GM12878 (cell line): ENCODE measurements at regions not wholly inside any gene's neighbourhood (a gene's known extent, or its start where the extent isn't known, plus 50 kb on each side); places are given as distances from the start of the nearest gene placed in this dataset.

Source experiments
- ATAC-seq: fragments of 200-7000 bp; cut with Tn5 transposase; 3 replicates; pipeline ENCODE4 v1.9.1; 2020; ENCODE audit warnings: mild to moderate bottlenecking, moderate library complexity
- BruUV-seq: library from RNA; stranded (reverse); fragments of 400-500 nt; replicated peaks from 2 replicates; lab custom pipeline; 2021; lab: Mats Ljungman, UMichigan
- CTCF ChIA-PET: fragments of 300-600 bp; sonication (Branson Sonifier 250); formaldehyde crosslinking; extraction: SDS; loops from one replicate; lab custom pipeline; 2021; ENCODE audit warnings: inconsistent platforms; lab: Yijun Ruan, JAX
- POLR2A ChIA-PET: fragments of 350-600 bp; formaldehyde crosslinking; extraction: SDS; loops from one replicate; lab custom pipeline; 2021; ENCODE audit warnings: inconsistent platforms; lab: Charles Lee
- RAD21 ChIA-PET: fragments of 300-600 bp; sonication (Branson Sonifier 250); formaldehyde crosslinking; loops from one replicate; lab custom pipeline; 2023; ENCODE audit warnings: antibody characterized with exemption; ENCODE audit not compliant: unreplicated experiment; lab: Charles Lee
- SMC1A ChIA-PET: fragments of 300-600 bp; sonication (Branson Sonifier 250); formaldehyde crosslinking; loops from one replicate; lab custom pipeline; 2023; ENCODE audit not compliant: unreplicated experiment, uncharacterized antibody; lab: Charles Lee
- DNase-seq: peaks from one replicate; pipeline ENCODE4 v3.0.0-alpha.2; 2011; ENCODE audit warnings: low read depth, low spot score
- FAIRE-seq: peaks from 3 replicates; lab custom pipeline; 2011; peaks lifted over from hg19 to GRCh38; lab: Jason Lieb, UNC
- H2AFZ ChIP-seq: 2 replicates; pipeline ENCODE4 v1.6.0; 2011; ENCODE audit warnings: low read depth, low read length, control low read depth; ENCODE audit not compliant: control insufficient read depth
- H3K27ac ChIP-seq: 2 replicates; pipeline ENCODE4 v1.5.1; 2011; ENCODE audit warnings: control low read depth; ENCODE audit not compliant: control insufficient read depth, insufficient read depth
- H3K27me3 ChIP-seq, 2 experiments: replicated peaks in 1 of 2; 2 replicates each; pipeline versions ENCODE4 v1.6.0 to v1.6.1; 2011; ENCODE audit warnings: low read length in 1 of 2; ENCODE audit not compliant: control insufficient read depth in 2 of 2, insufficient read depth in 2 of 2
- H3K36me3 ChIP-seq, 2 experiments: 2 replicates each; pipeline ENCODE4 v1.5.1; 2011; ENCODE audit warnings: low read length in 1 of 2; ENCODE audit not compliant: control insufficient read depth in 2 of 2, insufficient read depth in 2 of 2
- H3K4me1 ChIP-seq: 2 replicates; pipeline ENCODE4 v1.6.1; 2011; ENCODE audit warnings: mild to moderate bottlenecking, low read length, moderate library complexity, mixed read lengths; ENCODE audit not compliant: control insufficient read depth, insufficient read depth
- H3K4me2 ChIP-seq: 2 replicates; pipeline ENCODE4 v1.6.0; 2011; ENCODE audit warnings: control low read depth; ENCODE audit not compliant: control insufficient read depth, insufficient read depth
- H3K4me3 ChIP-seq: fragments of 200-600 bp; sonication (generic); 2 replicates; pipeline ENCODE4 v1.5.1; 2016
- H3K79me2 ChIP-seq: 2 replicates; pipeline ENCODE4 v1.6.0; 2011; ENCODE audit warnings: low read length; ENCODE audit not compliant: control insufficient read depth, insufficient read depth
- H3K9ac ChIP-seq: 2 replicates; pipeline ENCODE4 v1.8.0; 2011; ENCODE audit warnings: low read length, control low read depth, mixed read lengths; ENCODE audit not compliant: control insufficient read depth, insufficient read depth
- H3K9me3 ChIP-seq: replicated peaks from 3 replicates; pipeline ENCODE4 v1.5.1; 2011; ENCODE audit warnings: mild to moderate bottlenecking, low read length; ENCODE audit not compliant: control insufficient read depth, insufficient read depth
- H4K20me1 ChIP-seq: 2 replicates; pipeline ENCODE4 v1.6.0; 2011; ENCODE audit not compliant: control insufficient read depth, insufficient read depth
- CHD4 ChIP-seq: fragments of 200-600 bp; sonication (generic); IDR thresholded peaks from 2 replicates; pipeline ENCODE4 v1.6.1; 2016; ENCODE audit warnings: mild to moderate bottlenecking
- CREM ChIP-seq: IDR thresholded peaks from 2 replicates; pipeline ENCODE4 v1.6.1; 2014; ENCODE audit warnings: antibody characterized with exemption, low read depth
- HDAC6 ChIP-seq: fragments of 200-600 bp; sonication (generic); IDR thresholded peaks from one replicate; pipeline ENCODE4 v1.8.0; 2017; ENCODE audit warnings: antibody characterized with exemption; ENCODE audit not compliant: unreplicated experiment
- JUND ChIP-seq: IDR thresholded peaks from 2 replicates; pipeline ENCODE4 v1.6.1; 2012; ENCODE audit warnings: low read depth, mild to moderate bottlenecking, low read length, improper control_type of control experiment, moderate library complexity
- KAT2A ChIP-seq: conservative IDR thresholded peaks from 2 replicates; pipeline ENCODE4 v1.6.1; 2011; ENCODE audit warnings: low read depth, low read length; ENCODE audit not compliant: control insufficient read depth
- NFIC ChIP-seq: IDR thresholded peaks from 2 replicates; pipeline ENCODE4 v1.6.1; 2012; ENCODE audit warnings: low read depth, mild to moderate bottlenecking, inconsistent platforms, low read length, moderate library complexity
- POLR2AphosphoS2 ChIP-seq: IDR thresholded peaks from 2 replicates; pipeline ENCODE4 v1.6.1; 2011; ENCODE audit warnings: low read depth, mild to moderate bottlenecking, low read length, improper control_type of control experiment, moderate library complexity
- RAD51 ChIP-seq: fragments of 450-650 bp; IDR thresholded peaks from 2 replicates; pipeline ENCODE4 v1.6.1; 2016; ENCODE audit warnings: moderate library complexity, mild to moderate bottlenecking, inconsistent platforms
- RELA ChIP-seq: fragments of 450-650 bp; IDR thresholded peaks from 2 replicates; pipeline ENCODE4 v1.8.0; 2014; ENCODE audit warnings: borderline replicate concordance; ENCODE audit not compliant: partially characterized antibody
- STAT1 ChIP-seq: fragments of 450-650 bp; conservative IDR thresholded peaks from 2 replicates; pipeline ENCODE4 v1.6.1; 2014; ENCODE audit warnings: antibody characterized with exemption, mild to moderate bottlenecking
- ZBED1 ChIP-seq: IDR thresholded peaks from 2 replicates; pipeline ENCODE4 v1.6.1; 2016; ENCODE audit warnings: borderline replicate concordance
- ZNF207 ChIP-seq: fragments of 450-650 bp; IDR thresholded peaks from 2 replicates; pipeline ENCODE4 v1.6.1; 2014; ENCODE audit warnings: antibody characterized with exemption, mild to moderate bottlenecking, borderline replicate concordance
- ZNF384 ChIP-seq: IDR thresholded peaks from 2 replicates; pipeline ENCODE4 v1.6.1; 2012; ENCODE audit warnings: low read depth, mild to moderate bottlenecking, low read length, improper control_type of control experiment, borderline replicate concordance
- in situ Hi-C: fragments of 300-500 bp; cut with MboI; formaldehyde crosslinking; loops from 9 replicates; pipeline ENCODE4 v1.14.3; 2018; ENCODE audit warnings: mixed read lengths
- intact Hi-C: fragments of 100-400 bp; cut with micrococcal nuclease; formaldehyde crosslinking; loops from one replicate; pipeline ENCODE4 v1.14.2; 2022; ENCODE audit not compliant: unreplicated experiment
- TF ChIP-seq, protein P1 (sequence below): IDR thresholded peaks from 2 replicates; pipeline ENCODE4 v1.6.1; 2012; ENCODE audit warnings: low read depth, low read length, improper control_type of control experiment
- TF ChIP-seq, protein P2 (sequence below): fragments of 150-350 bp; IDR thresholded peaks from 2 replicates; pipeline ENCODE4 v1.6.1; 2016; ENCODE audit warnings: low read depth, low read length
- TF ChIP-seq, protein P3 (sequence below): fragments of 450-650 bp; IDR thresholded peaks from 2 replicates; pipeline ENCODE4 v1.6.1; 2017; ENCODE audit warnings: mild to moderate bottlenecking

DNA sequence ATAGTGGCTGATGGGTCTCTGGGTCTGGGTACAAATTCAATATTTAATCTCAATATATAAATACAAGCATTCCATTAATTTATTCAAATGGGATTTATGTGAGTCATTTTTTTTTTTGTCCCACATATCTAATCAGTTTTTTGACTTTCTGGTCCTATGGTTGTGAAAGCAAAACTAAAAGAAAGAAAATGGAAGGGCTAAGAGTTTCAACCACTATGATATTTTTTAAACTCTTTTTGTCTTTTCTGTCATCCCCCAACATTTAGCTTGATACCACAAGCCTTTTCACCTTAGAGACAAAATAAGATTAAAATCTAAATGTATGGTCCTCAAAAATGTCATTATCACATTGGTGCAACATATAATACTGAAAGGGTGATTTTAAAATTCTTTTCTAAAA is 602.7 kb upstream of the CHRM3 start:
- DNase-seq (no peak), ATAC-seq (no peak), FAIRE-seq (no peak)
- intact Hi-C loops = no loop called here
- POLR2A ChIA-PET = no interaction called here
- H3K79me2 ChIP-seq = no peaks in the 10 kb centered on the region
- H4K20me1 ChIP-seq = no peaks in the 10 kb centered on the region
- H3K4me1 ChIP-seq = no peaks in the 10 kb centered on the region
- H3K9me3 ChIP-seq = no peaks in the 10 kb centered on the region
- RAD21 ChIA-PET = no interaction called here
- SMC1A ChIA-PET = interaction anchor here (1.5 kb wide), 1 partner anchor 13 kb away, joined by 3 read pairs; no protein-coding TSS in a partner anchor
- in situ Hi-C loops = no loop called here
- TF ChIP-seq ZNF384 (no peak), KAT2A (no peak), POLR2AphosphoS2 (no peak), RELA (no peak), ZNF207 (no peak), RAD51 (no peak), JUND (no peak), ZBED1 (no peak), NFIC (no peak), CREM (no peak), HDAC6 (no peak), STAT1 (no peak), CHD4 (no peak)
- TF ChIP-seq, protein P1, sequence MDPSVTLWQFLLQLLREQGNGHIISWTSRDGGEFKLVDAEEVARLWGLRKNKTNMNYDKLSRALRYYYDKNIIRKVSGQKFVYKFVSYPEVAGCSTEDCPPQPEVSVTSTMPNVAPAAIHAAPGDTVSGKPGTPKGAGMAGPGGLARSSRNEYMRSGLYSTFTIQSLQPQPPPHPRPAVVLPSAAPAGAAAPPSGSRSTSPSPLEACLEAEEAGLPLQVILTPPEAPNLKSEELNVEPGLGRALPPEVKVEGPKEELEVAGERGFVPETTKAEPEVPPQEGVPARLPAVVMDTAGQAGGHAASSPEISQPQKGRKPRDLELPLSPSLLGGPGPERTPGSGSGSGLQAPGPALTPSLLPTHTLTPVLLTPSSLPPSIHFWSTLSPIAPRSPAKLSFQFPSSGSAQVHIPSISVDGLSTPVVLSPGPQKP = no peak
- TF ChIP-seq, protein P2, sequence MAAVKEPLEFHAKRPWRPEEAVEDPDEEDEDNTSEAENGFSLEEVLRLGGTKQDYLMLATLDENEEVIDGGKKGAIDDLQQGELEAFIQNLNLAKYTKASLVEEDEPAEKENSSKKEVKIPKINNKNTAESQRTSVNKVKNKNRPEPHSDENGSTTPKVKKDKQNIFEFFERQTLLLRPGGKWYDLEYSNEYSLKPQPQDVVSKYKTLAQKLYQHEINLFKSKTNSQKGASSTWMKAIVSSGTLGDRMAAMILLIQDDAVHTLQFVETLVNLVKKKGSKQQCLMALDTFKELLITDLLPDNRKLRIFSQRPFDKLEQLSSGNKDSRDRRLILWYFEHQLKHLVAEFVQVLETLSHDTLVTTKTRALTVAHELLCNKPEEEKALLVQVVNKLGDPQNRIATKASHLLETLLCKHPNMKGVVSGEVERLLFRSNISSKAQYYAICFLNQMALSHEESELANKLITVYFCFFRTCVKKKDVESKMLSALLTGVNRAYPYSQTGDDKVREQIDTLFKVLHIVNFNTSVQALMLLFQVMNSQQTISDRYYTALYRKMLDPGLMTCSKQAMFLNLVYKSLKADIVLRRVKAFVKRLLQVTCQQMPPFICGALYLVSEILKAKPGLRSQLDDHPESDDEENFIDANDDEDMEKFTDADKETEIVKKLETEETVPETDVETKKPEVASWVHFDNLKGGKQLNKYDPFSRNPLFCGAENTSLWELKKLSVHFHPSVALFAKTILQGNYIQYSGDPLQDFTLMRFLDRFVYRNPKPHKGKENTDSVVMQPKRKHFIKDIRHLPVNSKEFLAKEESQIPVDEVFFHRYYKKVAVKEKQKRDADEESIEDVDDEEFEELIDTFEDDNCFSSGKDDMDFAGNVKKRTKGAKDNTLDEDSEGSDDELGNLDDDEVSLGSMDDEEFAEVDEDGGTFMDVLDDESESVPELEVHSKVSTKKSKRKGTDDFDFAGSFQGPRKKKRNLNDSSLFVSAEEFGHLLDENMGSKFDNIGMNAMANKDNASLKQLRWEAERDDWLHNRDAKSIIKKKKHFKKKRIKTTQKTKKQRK = no peak
- TF ChIP-seq, protein P3, sequence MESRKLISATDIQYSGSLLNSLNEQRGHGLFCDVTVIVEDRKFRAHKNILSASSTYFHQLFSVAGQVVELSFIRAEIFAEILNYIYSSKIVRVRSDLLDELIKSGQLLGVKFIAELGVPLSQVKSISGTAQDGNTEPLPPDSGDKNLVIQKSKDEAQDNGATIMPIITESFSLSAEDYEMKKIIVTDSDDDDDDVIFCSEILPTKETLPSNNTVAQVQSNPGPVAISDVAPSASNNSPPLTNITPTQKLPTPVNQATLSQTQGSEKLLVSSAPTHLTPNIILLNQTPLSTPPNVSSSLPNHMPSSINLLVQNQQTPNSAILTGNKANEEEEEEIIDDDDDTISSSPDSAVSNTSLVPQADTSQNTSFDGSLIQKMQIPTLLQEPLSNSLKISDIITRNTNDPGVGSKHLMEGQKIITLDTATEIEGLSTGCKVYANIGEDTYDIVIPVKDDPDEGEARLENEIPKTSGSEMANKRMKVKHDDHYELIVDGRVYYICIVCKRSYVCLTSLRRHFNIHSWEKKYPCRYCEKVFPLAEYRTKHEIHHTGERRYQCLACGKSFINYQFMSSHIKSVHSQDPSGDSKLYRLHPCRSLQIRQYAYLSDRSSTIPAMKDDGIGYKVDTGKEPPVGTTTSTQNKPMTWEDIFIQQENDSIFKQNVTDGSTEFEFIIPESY = no peak
- H3K9ac ChIP-seq = no peak overlapping the region
- BruUV-seq = no TSS peak
- no peaks in the 10 kb centered on the region for H3K36me3 ChIP-seq
- no peak overlapping the region for H2AFZ ChIP-seq
- H3K27ac ChIP-seq = no peak overlapping the region
- CTCF ChIA-PET = no interaction called here
- no peak overlapping the region for H3K4me3 ChIP-seq
- no peak overlapping the region for H3K4me2 ChIP-seq
- no peaks in the 10 kb centered on the region for H3K27me3 ChIP-seq
